ENCODE measurements at regions not wholly inside any gene's neighbourhood (a gene's known extent, or its start where the extent isn't known, plus 50 kb on each side); places are given as distances from the start of the nearest gene placed in this dataset.

- Histone ChIP-seq H3K4me3 (no peak overlapping the region), H3K27ac (peak overlapping the region in 19 of 21 experiments; percentile 0 to 93 (median 67))
Measured at GRCh38 chr2:236871500-236872001, 214.1 kb upstream of the COPS8 start.

DNA sequence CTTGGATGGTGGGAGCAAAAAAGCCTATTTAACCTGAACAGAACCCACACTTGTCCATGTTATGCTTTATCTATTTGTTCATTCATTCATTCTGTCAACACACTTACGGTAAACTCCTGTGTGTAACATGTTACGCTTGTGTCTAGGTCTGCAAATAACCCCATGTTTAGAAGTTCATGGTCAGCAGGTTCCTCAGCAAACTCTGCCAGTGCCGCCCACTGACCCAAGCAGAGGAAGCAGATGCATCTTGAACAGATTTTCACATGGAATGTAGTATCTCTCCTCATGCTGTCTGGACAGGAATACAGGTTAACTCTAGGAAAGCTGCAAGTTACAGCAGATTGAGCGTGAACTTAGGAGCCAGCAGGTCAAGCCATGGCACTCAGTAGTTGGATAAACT is 213.7 kb upstream of the COPS8 start:
- Histone ChIP-seq H3K4me3 (no peak overlapping the region), H3K27ac (peak overlapping the region in 19 of 21 experiments; percentile 0 to 93 (median 67))

- Histone ChIP-seq H3K27ac (peak overlapping the region in 7 of 21 experiments; percentile 17 to 93 (median 76)), H3K4me3 (no peak overlapping the region)
Measured at GRCh38 chr2:236872981-236873380, 212.7 kb upstream of the COPS8 start.

GRCh38 chr2:236873636-236874035 is 212.1 kb upstream of the COPS8 start:
- Histone ChIP-seq H3K27ac (peak overlapping the region in 3 of 21 experiments; percentile 26 to 93 (median 82)), H3K4me3 (no peak overlapping the region)

- Histone ChIP-seq H3K27ac (peak overlapping the region in 4 of 21 experiments; percentile 55 to 93 (median 71)), H3K4me3 (no peak overlapping the region)
Measured at GRCh38 chr2:236874866-236875481, 210.7 kb upstream of the COPS8 start.

DNA sequence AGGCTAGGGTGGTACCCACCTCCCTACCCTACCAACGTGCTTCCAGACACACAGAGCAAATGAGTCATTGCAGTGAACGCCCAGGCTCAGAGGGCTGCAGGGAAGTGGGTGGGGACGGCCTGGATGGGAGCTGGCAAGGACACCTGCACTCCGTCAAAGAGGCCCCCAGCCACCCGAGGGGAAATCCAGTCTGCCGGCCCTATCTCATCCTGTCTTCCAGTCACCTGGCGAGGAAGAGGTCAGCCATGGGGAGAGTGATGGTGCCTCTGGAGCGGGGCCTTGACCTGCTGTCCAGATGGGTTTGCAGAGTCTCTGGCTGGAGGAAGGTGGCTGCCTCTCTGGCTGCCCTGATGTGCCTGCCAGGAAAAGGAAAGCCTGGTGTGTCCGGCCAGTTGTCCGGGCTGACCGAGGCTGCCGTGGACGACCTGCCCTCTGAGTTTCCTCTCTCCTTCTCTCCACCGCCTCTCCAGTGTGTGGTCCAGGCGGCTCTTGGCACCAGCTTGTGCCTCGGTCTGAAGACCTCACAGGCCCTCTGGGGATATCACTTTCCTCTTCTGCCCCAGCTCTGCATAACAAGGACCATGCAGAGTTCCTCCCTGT is 209.7 kb upstream of the COPS8 start:
- Histone ChIP-seq H3K27ac (peak overlapping the region in 5 of 21 experiments; percentile 10 to 93 (median 71)), H3K4me3 (no peak overlapping the region)

- Histone ChIP-seq H3K27ac (peak overlapping the region in 4 of 21 experiments; percentile 55 to 93 (median 71)), H3K4me3 (no peak overlapping the region)
Measured at GRCh38 chr2:236876642-236877041, 209.0 kb upstream of the COPS8 start.

DNA sequence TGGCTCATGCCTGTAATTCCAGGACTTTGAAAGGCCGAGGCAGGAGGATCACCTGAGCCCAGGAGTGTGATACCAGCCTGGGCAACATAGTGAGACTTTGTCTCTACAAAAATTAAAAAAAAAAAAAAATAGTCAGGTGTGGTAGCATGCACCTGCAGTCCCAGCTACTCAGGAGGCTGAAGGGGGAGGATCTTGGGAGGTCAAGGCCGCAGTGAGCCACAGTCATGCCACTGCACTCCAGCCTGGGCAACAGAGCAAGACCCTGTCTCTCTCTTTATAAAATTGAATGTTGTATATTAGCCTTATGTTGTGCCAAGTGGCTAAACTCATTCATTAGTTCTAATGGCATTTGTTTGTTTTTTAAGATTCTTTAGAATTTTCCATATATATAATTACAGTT is 207.7 kb upstream of the COPS8 start:
- Histone ChIP-seq H3K27ac (peak overlapping the region in 1 of 21 experiments; percentile 93), H3K4me3 (no peak overlapping the region)

- H3K4me3 ChIP-seq: no peak overlapping the region
- peak overlapping the region in 2 of 21 experiments; percentile 19 to 34 for H3K27ac ChIP-seq
Measured at GRCh38 chr2:236879416-236879963, 206.2 kb upstream of the COPS8 start.

GRCh38 chr2:236882074-236882473 is 203.6 kb upstream of the COPS8 start:
- H3K4me3 ChIP-seq: no peak overlapping the region

GRCh38 chr2:236882930-236883329 is 202.8 kb upstream of the COPS8 start:
- Histone ChIP-seq H3K4me3 (no peak overlapping the region), H3K27ac (no peak overlapping the region)

More at GRCh38 chr2:236882074-236882473, 203.6 kb upstream of the COPS8 start:
- no peak overlapping the region for H3K27ac ChIP-seq

- H3K4me3 ChIP-seq: no peak overlapping the region
- no peak overlapping the region for H3K27ac ChIP-seq
Measured at GRCh38 chr2:236883819-236884218, 201.9 kb upstream of the COPS8 start.

DNA sequence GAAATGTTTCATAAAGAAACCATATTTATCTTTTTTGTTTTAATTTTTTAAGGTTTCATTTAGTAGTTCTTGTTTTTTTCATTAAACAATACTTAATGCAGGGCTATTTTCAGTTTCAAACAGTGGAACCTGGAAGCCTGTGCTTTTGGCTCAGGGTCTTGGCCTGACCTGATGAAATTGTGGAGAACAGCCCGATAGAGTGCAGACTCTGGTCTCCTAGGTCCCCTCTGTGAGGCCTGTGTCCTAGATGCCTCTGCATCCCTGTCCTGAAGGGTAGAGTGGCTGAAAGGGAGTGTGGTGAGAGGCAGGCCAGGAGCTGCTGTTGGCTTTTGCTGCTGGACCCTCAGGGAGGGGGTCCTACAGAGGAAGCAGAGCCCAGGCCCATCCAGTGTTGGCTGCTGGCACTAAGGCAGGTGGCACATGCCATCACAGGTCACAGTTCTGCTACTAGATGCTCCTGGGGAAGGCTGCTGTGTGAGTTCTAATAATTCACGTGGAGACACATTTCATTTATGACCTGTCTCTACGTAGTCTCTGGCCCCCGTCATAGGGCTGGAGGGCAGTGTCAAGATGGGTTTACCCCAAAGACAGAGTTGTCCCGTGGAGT is 201.0 kb upstream of the COPS8 start:
- peak overlapping the region in 1 of 21 experiments; percentile 7 for H3K27ac ChIP-seq
- no peak overlapping the region for H3K4me3 ChIP-seq

DNA sequence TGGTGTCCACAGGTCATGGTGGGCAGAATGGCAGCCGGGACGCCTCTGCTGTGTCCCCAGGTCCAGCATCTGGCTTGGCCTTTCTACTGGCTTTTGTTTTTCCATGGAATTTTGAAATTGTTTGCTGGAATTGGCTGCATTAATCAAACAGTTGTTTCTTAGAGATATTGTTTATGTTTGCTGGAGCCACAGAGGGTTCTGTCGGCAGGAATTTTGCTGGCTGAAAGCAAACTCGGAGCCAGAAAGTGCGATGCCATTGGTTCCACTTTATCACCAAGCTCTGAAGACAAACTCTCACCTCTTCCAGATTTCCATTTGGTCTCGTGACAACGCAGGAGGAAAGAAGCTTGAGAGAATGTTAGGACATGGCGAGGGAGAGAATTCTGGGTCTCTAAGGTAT is 199.2 kb upstream of the COPS8 start:
- no peak overlapping the region for H3K4me3 ChIP-seq
- H3K27ac ChIP-seq: peak overlapping the region in 4 of 21 experiments; percentile 44 to 93 (median 68)

GRCh38 chr2:236887531-236887930 is 198.2 kb upstream of the COPS8 start:
- H3K27ac ChIP-seq: peak overlapping the region in 16 of 21 experiments; percentile 2 to 93 (median 74)

DNA sequence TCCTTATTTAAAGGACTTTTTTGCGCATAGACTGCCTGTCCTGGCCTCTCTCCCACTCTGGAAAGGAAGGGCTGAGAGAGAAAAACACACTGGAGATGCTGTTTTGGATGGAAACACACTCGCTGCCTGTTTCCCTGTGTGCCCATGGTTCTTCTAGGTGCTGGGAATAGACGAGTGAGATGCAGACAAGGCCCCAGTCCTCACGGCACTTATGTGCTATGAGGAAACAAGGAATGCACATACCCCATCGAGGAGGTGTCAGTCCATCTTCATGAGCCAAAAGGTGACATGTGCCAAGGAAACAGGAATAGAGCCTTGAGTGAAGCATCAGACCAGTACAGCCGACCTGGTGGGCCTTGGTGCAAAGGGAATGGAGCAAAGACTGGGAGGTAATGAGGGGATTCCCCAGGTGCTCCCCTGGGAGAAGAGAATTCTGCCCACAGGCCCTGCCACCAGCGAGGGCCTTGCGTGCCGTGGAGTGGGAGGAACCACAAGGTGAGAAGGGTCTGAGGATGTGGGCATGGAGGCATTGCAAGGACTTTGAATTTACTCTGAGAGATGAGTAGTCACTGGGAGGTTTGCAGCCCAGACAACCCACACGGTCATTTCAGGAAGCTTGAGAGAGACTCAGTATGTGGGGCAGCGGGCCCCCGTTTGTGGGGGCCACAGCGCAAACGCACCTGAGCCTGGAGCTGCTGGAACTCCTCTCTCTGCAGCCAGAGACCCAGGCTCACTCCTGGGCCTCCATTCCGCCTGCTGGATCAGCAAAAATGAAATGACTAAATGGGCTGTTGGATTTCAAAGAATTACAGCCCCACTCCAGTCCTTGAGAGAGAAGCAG is 197.5 kb upstream of the COPS8 start:
- H3K4me3 ChIP-seq: no peak overlapping the region
- peak overlapping the region in 16 of 21 experiments; percentile 10 to 93 (median 74) for H3K27ac ChIP-seq

More at GRCh38 chr2:236887531-236887930, 198.2 kb upstream of the COPS8 start:
- H3K4me3 ChIP-seq: no peak overlapping the region

DNA sequence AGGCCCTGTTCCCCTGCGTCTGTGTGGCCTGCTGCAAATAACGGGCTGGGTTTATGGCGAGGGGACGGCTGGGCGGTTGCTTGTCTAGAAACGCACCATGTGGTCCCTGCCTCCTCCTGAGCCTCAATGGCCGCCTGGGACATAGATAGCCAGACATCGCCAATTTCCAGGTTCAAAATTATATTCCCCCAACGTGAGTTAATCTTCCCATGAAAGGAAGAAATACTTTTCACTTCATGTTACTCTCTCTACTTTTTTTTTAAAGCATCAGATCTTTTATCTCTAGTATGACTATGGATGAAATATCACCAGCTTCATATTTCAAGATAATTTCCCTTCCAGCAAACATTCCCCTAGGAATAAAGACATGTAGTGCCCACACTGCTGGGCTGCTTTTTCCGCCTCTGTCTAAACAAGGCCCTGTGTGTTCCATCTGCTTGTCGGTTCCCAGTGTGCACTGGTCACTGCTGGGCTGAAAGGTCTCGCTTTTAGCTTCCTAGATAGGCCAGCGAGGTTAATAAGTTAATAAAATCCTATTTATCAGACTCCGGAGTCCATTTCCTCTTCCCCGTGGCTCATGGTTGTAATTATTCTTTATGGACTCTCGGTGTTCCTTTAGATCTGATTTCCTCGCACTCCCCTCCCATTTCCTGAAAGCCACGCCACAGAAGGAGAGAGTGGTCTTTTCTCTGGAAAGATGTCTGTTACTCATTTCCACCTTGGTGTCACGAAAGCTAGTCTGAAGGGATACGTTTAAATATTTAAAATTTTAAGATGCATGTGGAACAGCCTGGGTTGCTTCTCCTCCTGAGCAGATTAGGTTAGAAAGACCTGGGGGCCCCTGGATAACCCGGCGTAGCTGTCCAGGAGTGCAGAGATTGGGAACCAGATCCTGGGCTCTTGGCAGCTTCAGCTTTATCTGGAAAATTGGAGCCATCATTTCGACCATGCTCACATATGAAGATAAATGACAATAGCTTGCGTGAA is 196.6 kb upstream of the COPS8 start:
- Histone ChIP-seq H3K27ac (peak overlapping the region in 13 of 21 experiments; percentile 10 to 93 (median 77)), H3K4me3 (no peak overlapping the region)

Measured in skin epidermis (tissue), 12 donors.